DMS 273 treated with DMSO at 0.1 percent for 48 hours (cell line): ENCODE measurements at regions not wholly inside any gene's neighbourhood (a gene's known extent, or its start where the extent isn't known, plus 50 kb on each side); places are given as distances from the start of the nearest gene placed in this dataset.

Experiments
- DNase-seq: peaks from one replicate; lab custom pipeline; 2025; lab: John Stamatoyannopoulos, UW

DNA sequence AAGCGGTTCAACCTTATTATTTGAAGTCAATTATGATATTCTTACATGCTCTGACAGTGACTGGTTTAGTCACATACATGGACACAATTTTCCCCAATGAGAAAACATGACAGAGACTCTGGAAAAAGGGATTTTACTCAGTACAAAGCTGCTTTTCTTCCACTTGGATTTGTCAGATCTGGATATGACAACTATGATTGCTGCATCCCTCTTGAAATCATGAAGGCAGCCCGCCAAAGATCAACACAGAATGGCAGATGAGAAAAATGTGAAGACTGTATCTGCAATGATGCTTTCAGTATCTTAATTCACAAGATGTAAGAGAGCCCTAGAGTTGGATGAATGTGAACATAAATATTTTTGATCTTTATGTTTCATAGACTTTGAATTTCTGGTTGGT lies 439.6 kb downstream of the CDH8 start:
- DNase-seq, result no peak

DNA sequence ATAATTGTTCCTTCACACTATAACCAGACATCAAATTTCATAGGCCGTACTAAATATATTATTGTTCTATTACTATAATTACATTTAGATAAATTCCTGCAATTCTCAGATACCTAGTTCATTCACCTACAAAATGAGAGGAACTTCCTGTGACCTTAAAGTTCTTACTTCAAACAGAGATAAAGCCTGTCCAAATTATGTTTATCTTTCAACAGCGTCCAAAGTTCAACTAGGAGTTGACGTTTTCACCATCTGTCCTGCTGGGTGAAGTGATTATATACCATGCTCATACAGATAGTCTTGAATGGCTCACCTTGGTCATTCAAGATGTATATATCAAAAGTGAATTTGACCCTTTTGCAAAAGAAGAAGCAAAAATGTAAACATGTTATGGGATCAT lies 440.6 kb downstream of the CDH8 start:
- DNase-seq, result no peak

DNA sequence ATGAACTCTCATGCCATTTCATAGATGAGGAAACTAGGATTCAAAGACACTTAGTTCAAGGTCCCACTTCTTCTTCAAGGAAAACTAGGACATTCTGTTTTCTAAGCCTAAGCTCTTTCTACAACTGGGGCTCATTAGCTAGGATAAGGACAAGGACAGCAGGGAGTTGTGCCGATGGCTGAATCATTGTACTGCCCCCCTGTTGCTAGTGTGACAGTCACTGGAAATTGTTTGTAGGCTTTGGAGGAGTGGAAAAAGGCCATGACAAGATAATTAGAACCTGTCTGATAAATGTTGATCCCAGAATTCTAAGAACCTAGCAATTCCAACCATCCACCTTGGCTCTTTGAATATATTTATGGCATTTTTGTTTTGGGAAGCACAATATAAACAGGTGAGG lies 445.7 kb downstream of the CDH8 start:
- no peak for DNase-seq

DNA sequence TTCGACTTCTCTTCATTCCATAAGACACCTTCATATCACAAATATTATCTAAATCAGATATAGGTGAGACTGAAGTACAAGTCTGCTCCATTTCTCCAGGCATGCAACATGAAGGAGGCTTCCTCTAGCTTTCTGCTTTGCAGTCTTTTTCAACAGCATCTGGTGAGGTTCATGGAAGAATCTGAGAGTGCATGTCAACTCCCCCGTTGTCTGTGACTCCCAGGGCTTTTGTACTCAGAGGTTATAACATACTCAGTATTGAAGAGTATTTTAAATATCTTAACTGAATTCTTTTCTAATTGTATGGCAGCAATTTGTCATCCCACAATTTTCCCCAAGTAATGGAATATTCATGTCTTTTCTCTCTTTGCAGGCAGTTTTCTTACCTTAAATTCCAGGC lies 448.7 kb downstream of the CDH8 start:
- DNase-seq, result no peak

DNA sequence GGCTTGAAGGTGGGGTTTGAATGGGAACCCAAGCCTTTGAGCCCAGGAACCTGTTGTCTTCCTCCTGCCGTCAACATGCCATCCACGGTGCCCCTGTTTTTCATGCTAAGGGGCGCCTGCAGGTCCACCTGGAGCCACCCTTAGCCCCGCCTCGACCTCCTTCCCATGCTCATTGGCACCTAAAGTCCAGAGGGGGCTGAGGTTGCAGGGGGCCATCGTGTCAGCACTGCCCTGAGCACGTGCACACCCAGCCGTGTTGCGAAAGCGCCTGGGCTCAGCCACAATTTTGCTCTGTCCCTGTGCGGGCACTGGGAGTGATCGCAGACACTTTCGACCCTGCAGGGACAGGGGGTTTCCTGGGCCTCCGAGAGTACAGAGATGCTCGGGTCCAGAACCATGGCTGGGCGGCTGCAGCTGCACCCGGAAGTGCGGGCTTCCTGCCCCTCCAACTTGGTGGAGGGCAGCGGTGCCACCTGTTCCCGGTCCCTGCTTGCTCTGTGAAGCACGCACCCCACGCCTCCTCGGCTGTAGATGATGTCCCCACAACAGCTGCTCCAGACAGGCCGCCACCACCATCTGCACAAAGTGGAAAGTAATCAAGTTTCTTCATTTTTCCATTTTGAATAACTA lies 454.7 kb downstream of the CDH8 start:
- DNase-seq, result no peak

DNA sequence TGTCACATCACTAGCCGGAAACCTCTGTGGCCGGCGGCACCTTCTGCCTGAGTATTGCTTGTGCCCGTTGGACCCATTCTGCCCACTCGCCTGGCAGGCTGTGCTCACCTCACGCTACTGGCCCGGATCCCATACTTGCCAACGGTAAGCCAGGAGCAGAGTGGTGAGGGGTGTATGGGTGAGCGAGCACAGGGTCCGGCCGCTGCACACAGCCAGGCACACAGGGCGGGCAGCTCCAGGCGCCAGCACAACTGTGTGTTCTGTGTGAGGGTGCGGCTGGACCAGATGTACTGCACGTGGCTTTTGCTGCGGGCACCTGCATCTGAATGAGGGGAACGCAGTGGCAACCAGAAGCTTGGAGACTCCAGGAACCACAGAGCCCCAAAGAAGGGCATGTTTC lies 455.7 kb downstream of the CDH8 start:
- no peak for DNase-seq

DNA sequence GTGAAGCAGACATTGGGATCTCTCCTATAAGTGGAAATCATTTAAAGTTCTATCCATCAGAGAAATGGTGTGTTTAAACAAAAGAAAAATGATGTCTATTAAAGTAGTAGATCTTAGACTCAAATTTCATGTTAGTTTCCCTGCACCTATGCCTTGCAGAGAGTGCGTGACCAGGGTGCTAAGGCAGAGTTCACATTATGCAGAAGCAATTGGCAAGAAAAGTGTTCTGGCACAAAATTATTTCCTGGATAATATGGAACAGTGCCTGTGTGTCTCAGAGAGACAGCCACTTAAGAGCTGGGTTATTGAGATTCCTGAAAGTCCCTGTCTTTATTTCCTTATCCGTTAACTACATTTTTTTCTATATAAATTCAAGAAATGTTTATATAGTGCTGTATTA lies 457.0 kb downstream of the CDH8 start:
- DNase-seq, result no peak

DNA sequence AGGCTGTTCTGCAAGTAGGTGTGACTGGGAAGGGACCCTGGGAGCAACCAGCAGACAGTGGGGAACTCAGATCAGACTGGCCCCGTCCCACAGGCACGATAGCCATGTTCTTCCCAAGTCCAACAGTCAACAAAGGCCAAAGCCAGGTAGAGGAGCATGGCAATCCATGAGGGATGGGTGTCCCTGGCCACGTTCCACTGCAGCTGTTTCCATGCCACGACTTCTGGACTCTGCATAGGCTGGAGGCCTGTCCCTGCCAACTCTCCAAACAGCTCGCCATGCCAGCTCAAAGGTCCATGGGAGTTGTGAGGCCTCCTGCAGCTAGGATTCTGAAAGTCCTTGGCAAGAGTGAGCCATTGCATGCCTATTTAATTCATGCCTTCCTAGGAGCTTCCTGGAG lies 459.8 kb downstream of the CDH8 start:
- no peak for DNase-seq

DNA sequence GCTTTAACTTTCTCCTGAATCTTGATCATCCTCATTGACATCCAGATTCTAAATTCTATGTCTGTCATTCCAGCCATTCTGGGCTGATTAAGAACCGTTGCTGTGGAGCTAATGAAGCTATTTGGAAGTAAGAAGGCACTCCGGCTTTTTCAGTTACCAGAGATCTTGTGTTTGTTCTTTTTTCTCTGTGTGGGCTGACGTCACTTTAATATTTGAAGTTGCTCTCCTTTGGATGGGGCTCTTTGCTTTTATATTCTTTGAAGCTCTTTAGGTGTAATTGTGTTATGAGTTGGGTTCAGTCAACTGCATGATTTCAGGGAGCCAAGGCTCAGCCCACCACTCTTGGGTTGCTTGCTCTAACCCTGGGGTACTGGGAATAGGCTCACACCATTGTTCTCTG lies 460.6 kb downstream of the CDH8 start:
- no peak for DNase-seq

DNA sequence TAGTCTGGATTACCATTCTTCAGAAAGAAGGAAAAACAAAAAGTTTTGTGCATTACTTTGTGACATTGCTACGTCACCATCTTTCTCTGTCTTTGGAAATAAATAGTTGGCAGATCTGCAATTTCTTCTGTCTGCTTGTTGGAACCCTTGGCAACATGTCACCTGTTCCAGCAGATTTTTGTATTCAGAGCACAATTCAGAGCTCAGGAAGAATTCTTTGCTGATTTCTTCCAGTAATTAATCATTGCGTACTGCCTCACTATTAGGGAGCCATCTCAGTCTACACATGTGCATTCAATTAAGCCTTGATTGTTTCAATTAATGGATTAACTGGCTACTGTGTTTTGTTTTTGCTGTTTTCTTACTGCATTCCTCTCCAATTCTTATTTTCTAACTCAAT lies 467.2 kb downstream of the CDH8 start:
- no peak for DNase-seq

DNA sequence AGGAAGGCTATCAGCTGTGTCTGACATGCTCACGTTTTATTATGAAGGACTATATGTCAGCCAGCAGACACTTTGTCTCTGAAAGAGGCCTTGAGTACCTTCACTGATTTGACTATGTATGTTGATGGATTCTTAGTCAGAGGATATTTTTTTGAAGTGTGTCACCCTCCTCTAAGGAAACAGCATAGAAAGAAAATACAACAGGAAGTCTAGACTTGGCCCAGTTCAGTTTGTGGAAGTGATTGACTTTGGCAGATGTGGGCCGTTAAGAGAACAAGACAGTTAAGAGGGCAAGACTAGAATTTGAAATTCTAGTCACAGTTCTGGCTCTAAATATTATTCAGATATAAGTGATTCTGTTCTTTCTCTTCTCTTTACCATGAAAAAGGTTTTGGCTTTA lies 471.5 kb downstream of the CDH8 start:
- no peak for DNase-seq

DNA sequence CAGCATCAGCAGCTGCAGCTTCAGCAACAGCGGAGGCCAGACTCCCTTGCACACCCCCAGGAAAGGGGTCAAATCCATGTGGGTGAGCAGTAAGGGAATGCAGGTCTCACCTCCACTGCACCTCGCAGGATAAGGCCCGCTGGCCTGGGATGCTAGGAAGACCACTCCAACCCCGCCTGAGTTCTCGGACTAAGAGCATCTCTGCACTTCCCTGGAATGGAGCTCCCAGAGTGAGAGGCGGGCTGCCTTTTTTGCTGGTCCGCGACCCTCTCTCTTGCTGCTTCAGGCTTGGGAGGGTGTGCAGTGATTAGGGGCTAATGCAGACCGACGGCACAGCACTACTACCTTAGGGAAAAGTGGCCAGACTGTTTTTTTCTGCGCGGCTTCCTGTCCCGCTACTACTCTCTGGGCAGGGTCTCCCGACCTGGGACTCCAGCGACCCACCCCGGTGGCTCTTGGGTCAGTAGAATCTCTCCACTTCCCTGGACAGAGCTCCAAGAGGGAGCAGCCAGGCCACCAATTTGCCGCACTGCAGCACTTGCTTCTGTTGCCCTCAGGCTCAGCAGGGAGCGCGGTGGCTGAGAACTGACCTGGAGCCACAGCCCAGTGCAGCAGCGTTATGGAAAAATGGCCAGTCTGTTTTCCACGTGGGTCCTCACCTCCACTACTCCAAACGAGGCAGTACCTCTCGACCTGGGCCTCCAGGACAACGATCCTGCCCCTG lies 480.4 kb downstream of the CDH8 start:
- no peak for DNase-seq

DNA sequence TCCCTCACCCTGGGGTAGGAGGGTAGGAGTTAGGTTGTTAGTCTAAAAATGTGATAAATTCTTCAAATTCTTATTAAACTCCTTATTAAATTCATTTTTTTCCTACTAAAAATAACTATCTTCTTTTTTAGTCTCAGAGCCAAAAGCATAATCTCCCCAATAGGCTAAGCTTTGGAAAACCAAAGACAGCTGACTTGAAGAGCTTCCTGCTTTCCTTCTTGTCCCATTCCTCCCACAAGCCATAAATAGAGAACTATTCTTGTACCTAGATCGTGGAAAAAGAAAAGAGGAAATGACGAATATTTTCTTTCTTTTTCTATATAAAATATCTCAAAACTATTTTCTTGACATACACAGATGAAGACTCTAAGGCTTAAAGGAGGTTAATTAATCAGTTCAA lies 486.9 kb downstream of the CDH8 start:
- no peak for DNase-seq

DNA sequence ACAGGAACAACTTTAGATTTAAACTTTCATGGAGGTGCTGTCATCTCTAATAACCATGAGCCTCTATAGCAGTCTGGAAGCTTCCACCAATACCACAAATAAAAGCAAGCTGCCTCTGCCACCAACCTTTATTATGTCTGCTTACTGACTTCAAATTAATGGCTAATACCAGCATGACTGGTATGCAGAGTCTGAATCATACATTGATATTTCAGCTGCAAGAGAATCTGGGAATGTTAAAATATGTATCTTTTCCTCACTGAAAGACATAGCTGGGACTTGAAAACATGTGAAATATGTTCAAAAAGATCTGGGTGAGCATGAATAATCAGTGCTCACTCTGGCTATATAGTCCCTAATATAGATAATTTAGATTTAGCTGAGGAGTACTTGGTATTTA lies 488.6 kb downstream of the CDH8 start:
- DNase-seq, result no peak

DNA sequence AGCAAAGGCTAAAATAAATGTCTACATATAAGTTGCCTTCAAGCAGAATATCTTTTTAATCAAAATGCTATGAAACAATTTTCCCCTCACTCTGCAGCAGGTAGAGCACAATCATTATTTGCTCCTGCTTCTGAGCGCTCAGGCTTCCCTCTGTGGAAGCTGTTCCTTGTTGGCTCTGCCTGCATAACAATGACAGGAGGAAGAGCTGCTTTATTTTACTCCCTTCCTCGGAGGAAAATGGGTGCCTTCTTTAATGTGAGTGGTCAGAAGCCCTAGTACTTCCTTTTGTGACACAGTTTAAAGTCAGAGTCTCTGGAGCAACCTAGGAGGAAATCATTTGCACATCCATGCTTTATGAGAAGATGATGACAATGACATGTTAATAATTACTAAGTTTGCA lies 492.1 kb downstream of the CDH8 start:
- no peak for DNase-seq

DNA sequence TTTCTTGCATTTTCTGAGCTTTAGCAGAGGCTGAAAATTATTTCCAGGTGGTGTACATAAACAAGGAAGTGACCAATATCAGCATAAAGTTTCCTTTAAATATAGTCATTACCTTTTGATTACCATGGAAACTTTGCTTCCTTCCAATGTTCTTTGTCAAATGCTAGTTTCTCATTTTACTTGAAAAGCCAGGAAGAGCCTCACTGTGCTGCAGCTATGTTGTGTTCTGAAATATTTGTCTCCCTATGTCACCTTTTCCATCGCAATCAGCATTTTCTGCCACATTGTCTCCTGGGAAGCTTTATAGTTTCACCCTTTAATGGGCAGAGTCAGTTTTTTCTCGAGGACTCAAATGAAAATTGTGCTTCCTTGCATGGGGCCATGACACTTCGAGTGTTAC lies 496.0 kb downstream of the CDH8 start:
- no peak for DNase-seq

DNA sequence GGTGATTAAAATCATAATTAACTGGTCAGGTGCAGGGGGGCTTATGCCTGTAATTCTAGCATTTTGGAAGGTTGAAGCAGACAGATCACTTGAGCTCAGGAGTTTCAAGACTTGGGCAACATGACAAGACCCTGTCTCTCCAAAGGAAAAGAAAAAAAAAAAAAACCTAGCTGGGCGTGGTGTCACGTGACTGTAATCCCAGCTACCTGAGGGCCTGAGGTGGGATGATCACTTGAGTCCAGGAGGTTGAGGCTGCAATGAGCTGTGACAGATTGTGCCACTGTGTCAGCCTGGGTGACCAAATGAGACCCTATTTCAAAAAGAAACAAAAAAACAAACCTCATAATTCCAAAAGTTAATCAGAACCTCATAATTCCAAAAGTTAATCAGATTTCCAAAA lies 505.5 kb downstream of the CDH8 start:
- DNase-seq, result no peak

DNA sequence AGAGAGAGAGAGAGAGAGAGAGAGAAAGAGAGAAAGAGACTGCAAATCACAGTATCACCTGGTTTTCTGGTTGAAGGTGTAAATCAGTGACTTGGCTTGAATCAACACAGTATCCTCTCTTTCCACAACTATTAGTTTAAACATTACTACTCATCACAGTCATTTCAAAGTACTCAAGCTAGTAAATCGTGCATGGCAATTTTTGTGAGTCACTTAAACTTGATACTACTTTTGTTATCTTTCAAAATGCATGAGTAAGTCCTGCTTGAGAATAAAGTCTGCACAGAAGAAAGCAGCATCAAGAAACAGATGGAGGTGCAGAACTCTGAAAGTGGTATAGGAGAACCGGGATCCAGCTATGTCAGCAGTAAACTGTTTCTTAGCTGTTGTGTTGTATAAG lies 535.4 kb downstream of the CDH8 start:
- DNase-seq, result no peak

DNA sequence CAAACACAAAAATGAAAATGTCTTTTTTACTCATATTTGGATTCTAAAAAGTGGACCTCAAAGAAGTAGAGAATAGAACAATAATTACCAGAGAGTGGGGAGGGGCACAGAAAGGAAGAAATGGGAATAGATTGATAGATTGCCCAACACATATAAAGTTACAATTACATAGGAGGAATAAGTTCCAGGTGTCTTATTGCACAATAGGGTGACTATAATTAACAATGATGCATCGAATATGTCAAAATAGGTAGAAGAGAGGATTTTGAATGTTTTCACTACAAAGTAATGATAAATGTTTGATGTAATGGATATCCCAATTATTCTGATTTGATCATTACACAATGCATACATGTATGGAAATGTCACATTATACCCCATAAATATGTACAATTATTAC lies 556.0 kb downstream of the CDH8 start:
- no peak for DNase-seq

DNA sequence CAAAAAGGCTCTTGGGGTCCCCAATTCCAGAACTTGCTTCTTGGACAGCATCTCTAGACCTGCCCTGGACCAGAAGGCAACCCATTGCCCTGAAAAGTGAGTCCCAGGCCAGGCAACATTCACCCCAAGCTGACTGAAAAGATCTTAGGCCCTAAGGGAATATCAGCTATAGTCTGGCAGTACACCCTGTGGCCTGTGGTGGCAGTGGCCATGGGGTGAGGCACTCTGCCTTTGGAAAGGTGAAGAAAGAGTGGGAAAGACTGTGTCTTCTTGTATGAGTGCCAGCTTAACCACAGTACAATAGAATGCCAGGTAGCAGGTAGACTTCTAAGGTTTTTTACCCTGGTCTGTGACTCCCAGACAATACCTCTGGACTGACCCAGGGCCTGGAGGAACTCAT lies 564.5 kb downstream of the CDH8 start:
- DNase-seq, result no peak

DNA sequence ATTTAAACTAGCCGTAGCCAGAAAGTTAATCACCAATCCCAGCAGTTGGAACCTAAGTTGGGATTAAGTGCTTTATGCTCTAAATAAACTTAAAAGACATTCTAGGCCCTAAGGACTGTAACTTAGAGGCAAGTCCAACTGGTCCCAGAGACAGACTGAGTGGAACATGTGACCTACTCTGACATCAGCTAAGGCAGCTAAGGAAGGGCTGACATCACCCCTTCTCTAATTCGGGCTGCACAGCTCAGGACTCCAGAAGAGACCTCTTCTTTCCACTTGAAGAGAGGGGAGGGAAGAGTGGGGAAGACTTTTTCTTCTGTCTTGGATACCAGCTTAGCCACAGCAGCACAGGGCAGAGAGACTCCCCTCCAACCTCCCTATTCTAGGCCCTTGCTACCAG lies 565.2 kb downstream of the CDH8 start:
- DNase-seq, result no peak

DNA sequence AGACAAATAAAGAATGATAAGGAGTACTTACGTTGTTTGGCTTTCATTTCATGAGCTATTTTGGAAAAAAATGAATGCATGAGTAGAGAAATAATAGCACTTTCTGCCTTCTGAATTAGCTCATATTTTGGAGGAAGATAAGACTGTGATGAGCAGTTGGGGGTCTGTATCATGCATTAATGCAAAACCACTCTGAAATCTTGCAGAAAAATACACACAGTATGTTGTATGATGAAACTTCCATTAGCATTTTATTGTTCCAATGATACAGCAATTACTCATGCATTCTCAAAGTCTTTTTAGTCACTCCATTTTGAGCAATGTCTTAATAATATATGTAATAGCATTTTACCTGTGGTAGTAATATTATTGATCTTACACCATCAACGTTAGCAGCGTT lies 571.0 kb downstream of the CDH8 start:
- no peak for DNase-seq

DNA sequence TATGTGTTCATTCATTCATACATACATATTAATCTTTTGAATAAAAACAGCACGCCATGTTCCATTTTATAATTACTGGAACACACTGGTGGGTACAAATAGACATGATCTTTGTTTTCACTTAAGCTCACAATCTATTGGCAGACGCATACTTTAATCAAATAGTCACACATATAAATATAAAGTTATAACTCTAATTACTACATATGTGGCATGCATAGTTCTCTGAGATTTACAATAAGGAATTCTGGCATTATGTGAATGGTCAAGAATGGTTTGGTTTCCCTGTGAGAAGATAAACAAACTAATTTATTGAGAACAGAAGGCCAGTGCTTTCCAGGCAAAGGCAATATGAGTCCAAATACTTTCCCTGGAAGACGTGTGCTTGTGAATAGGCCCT lies 576.2 kb downstream of the CDH8 start:
- no peak for DNase-seq

DNA sequence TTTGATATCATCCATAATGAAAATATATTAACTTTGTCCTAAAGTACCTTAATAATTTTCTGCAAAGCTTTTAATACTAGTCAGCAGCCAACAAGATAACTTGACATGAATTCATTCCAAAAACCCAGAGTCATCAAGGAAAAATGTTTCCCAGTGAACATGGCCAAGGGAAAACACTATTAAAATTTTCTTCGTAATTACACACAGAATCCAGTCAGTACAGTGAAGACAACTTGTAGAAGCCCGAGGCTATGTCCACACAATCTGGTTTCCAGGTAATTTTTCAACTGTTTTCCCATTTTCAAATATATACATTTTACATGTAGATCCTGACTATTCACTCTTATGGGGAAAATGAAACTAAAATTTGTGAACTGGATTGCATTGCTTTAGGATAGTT lies 600.9 kb downstream of the CDH8 start:
- DNase-seq, result no peak
